Stimulated activated CD4-positive, alpha-beta T cell treated with anti-CD3 and anti-CD28 coated beads, Interleukin-4, amount 100 ng/mL, for 4 hours (primary cell): ENCODE measurements at regions not wholly inside any gene's neighbourhood (a gene's known extent, or its start where the extent isn't known, plus 50 kb on each side); places are given as distances from the start of the nearest gene placed in this dataset.

Experiments
- DNase-seq, 2 experiments: peaks; one replicate each; pipeline ENCODE4 v3.0.0-alpha.2; 2020

DNA sequence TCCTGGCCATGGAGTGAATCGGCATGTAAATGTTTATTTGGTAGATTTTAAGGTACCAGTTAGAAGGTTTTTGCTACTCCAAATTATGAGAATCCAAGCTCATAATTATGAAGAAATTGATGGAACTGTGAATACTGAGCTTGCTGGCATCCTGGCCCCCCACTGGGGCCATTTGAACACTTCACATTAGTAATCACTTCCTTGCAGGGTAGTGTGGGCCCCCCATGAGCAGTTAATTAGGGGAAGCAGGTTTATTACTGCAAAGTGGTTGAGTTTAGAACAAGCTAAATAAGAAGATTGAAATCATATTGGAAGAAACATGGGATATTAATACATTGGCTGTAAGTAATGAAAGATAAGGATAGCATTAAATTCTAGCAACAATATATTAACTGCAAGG lies 86.7 kb downstream of the S1PR1 start:
- no peak for DNase-seq

DNA sequence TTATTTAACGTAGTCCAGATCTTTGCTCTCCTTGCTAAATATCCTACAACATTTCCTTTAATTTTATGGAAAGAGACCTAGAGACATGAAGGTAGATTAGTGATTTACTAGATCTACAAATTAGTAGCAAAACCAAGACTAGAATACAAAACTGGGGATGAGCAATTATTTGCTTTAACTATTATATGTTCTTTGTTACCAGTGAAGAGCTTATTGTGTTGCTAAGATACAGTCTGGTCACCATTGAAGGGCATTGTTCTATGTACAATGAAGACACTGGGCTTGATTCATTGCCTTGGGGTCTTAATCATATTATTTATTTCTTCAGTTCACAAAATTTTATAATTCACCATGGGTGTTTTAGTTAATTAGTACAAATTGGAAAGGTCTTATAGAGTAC lies 88.3 kb downstream of the S1PR1 start:
- no peak for DNase-seq

DNA sequence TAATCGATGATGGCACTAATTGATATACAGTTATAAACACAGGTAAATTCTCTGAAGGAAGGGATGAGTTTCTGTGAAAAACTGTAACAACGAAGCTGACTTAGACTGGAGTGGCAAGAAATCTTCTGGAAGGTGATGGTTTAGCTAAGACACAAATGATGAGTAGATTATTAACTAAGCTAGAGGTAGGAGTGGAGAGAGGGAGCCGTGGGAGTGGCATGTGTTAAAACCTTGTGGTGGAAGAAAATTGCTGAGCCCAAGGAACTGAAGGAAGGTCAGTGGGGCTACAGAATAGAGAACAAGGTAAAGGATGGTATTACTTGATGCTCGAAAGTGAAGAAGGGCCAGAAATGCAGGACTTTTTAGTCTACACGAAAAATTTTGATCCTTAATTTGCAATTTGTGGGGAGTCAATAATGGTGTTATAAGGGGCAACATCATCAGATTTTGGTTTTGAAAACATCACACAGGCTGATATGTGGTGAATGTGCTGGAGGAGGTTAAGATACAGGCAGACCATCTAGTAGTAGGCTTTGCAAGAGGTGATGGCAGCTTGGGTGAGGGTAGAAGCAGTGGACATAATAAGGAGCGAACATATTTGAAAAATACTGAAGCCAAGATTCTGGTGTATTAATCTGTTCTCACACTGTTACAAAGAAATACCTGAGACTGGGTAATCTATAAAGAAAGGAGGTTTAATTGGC lies 93.8 kb downstream of the S1PR1 start:
- no peak for DNase-seq

DNA sequence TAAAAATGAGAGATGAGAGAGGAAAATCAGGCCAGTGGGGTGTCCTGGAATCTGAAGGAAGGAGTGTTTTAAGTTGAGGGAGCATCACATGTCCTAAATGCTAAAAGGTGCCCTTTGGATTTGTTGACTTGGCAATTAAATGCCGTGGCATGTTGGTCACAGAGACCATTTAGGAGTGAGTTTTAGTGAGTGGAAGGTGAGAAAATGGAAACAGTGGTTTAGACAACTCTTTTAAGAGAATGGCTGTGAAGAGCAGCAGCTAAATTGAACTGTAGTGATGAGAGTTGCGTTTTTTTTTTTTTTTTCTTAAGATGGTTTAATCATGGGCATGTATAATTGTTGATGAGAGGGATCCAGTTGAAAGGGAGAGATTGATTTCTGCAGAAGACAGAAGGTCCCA lies 95.0 kb downstream of the S1PR1 start:
- no peak for DNase-seq

DNA sequence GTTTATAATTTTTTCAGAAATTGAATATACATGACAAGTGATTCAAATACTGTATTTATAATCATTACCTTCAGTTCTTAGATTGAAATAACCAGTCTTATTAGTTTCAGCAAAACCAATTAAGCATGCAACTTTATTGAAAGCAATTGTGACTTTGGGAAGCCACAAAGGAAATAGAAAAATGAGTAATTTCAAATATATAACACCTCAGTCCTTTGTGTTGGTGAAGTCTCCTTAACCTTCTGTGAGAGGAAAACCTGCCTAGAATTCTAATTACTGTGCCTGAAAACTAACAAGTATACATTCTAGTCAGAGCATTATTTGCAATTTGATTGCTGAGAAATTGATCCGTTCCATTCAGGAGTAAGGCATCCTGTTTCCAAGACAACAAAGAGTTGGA lies 95.8 kb downstream of the S1PR1 start:
- no peak for DNase-seq

DNA sequence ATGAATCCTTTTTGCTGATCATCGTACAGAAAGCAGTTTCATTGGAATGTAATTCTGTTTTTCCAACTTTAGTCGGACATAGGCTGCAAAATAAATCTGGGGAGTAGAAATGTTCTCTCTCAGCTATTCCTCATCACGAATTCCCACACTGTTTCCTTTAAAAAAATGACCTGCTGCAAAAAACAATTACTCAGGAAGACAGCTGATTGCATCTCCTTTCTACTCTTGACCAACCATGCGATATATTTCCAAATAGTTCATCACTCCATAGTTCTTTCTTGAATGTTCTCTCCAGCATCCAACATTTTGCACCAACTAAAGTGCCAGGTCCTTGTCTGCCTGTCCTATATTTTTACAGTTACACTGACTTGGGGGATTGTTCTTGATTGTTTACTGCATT lies 96.4 kb downstream of the S1PR1 start:
- no peak for DNase-seq

DNA sequence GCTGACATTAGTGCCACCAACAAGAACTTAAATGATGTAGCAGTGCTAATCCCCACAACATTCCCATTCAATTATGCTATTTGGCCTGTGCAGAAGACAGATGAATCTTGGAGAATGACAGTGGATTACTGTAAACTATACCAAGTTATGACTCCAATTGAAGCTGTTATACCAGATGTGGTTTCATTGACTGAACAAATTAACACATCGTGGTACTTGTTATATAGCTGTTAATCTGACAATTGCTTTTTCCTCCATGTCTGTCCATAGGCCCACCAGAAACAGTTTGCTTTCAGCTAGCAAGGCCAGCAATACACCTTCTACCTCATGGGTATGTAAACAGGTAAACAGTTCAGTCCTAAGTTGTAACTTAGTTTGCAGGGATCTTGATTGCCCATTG lies 101.1 kb downstream of the S1PR1 start:
- no peak for DNase-seq

DNA sequence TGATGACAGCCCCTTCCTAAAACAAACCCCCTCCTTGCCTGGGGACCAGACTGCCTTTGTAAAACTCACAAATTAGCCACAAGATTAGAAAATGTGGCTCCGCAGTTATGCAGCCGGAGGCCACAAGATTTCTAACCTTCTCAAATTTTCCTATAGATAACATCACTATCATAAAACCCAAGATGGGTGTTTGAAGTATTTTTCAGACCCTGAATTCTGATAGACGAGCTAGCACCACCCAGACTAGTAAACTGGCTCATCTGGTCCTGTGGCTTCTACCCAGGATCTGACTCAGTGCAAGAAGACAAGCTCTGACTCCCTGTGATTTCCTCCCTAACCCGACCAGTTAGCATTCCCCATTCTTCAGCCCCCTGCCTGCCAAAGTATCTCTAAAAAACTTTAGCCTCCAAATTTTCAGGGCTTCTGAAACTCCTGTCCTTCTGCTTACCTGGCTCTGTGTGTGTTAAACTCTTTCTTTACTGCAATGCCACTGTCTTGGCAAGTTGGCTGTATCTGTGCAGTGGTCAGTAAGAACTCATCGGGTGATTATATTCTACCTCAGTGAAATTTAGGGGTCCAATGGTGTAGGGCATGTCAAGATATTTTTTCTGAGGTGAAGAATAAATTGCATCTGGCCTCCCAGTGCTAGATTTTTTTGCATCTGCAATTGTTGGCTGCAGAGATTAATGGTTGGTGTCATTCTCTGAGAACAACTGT lies 102.1 kb downstream of the S1PR1 start:
- no peak for DNase-seq

DNA sequence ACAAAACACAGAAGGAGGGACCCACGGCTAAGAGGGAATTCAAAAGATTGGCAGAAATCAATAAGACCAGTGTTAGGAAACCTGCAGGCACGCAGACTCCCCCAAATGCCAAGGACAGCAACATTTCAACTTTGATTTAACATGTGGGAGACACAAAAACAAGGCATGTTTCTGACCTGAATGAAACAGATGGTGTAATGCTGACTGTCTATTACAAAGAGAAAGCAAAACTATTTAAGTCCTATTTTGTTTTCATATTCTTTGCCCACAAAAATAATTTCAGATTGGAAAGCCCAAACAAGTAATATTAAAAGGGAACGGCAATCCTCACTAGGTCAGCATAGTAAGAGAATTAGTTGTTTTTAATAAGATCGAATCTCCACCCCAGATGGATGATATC lies 107.9 kb downstream of the S1PR1 start:
- no peak for DNase-seq

DNA sequence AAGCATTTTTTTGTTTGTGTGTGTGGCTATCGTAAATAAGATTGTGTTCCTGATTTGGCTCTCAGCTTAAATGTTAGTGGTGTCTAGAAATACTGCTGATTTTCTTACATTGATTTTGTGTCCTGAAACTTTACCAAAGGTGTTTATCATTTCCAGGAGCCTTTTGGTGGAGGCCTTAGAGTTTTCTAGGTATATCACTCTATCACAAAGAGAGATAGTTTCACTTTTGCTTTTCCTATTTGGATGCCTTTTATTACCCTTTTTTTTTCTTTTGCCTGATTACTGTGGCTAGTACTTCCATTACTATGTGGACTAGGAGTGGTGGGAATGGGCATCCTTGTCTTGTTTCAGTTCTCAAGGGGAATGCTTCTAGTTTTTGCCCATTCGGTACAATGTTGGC lies 109.6 kb downstream of the S1PR1 start:
- DNase-seq: no peak

DNA sequence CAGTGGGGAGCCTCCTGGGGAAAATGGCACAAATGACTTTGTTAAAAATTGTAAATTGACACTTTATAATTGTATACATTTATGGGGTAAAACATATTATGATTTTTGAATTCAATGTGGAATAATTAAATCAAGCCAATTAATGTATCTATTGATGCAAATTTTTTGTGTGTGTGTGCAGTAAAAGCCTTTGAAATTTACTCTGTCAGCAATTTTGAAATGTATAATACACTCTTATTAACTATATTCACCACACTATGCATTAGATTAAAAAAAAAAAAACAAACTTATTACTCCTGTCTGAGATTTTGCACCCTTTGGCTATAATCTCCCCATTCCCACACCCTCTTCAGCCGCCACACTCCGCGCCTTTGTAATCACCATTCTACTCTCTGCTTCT lies 119.2 kb downstream of the S1PR1 start:
- DNase-seq: no peak

DNA sequence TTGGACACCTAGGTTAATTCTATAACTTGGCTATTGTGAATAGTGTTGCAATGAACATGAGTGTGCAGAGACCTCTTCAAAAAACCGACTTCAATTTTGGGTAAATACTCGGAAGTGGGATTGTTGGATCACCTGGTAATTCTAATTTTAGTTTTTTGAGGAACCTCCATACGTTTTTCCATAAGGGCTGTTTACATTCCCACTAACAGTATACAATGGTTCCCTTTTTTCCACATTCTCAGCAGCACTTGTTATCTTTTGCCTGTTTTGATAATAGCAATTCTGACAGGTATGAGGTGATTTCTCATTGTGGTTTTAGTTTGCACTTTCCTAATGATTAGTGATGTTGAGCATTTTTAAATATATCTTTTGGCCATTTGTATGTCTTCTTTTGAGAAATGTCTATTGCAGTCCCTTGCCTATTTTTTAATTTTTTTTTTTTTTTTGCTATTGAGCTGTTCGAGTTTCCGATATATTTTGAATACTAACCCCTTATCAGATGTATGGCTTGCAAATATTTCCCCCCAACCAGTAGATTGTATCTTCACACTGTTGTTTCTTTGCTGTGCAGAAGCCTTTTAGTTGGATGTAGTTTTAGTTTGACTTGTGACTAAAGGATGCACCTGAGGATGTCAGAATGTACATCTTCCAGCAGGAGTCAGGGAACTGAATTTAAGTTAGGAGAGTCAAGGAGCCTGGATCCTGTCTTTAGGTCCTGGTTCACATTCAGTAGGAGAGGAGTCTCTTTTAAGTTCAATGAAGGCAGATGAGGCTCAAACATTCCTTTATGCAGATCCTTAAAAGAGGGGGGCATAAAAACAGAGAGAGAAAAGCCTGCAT lies 120.0 kb downstream of the S1PR1 start:
- DNase-seq: no peak

DNA sequence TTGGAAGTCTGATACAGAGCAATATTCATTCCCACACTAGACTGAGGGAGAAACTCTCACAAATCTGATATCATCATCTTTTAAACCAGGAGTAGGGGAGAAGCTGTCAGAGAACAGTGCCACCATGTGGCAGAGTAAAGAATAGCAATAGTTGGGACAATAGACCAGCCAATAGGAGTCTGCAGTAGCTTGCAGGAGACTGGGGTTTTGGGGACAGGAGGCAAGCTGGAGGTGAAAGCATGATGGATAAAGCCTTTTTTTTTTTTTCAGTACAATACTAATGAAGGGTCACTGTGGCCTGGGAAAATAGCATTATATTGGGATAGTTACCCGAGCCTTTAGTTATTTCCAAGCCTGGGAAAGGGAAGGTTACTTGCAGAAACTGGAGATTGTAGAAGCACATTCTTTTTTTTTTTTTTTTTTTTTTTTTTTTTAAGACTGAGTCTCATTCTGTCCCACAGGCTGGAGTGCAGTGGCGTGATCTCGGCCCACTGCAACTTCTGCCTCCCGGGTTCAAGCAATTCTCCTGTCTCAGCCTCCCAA lies 120.7 kb downstream of the S1PR1 start:
- DNase-seq: peak; percentile 36 to 64

DNA sequence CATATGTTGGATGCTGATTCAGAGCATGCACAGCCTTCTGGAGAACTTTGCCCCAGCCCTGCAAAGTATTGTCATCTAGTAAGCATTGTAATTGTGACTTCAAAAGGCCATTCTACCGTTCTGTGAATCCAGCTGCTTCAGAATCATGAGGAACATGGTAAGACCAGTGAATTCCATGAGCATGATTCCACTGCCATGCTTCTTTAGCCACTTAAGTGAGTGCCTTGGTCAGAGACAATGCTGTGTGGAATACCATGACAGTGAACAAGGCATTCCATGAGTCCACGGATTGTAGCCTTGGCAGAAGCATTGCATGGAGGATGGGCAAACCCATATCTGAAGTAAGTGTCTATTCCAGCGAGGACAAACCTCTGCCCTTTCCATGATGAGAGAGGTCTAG lies 123.7 kb downstream of the S1PR1 start:
- no peak for DNase-seq

DNA sequence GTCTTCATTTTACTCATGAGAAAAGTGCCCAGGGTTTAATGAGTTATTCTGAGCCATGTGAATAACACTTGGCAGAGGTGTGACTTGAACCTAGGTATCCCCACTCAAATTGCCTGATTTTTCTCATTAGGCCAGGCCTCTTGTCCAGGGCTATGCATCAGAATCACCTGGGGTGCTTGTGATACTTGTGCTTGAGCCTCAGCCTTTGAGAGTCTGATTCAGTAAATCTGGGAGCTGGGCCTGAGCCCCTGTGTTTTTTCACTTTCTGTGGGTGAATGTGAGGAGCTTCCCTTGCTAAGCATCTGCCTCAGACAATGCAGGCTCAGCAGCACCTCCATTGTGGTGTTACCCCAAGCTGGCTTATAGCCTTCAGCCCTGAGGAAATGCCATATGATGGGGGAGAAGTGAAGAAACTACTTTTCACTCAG lies 127.1 kb downstream of the S1PR1 start:
- DNase-seq: no peak

DNA sequence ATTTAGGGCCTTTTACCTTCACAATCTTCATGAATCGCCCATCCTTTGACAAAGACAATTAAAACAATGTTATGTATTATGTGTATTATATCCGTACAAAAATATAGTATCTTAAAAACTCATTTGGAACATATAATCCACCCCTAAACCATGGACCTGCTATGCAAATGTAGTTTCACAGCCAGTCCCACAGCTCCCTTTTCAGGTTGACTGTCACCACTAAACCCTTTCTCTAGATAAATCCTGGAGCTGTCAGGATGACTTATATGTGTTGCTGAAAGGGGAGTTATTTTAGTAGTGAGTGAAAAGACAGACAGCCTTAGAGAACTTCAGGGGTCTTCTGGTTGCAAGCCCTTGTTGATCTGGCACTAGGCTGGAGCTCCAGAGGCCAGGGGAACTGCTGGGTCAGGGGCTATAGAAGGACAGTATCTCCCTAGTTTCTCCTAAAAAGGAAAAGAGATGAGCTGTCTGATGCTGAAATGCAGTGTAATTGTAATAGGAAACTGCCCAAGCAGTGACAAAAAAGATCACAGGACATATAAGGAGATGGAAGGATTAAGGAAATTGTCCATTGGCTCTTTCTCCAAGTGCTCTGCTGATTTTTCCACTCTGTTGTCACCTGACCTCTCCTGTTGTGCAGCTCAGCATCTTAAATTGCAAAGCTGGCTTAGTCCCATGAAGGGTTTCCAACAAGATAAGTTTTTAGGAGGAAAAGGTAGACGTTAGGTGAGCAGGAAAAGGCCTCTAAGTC lies 127.7 kb downstream of the S1PR1 start:
- DNase-seq: no peak

DNA sequence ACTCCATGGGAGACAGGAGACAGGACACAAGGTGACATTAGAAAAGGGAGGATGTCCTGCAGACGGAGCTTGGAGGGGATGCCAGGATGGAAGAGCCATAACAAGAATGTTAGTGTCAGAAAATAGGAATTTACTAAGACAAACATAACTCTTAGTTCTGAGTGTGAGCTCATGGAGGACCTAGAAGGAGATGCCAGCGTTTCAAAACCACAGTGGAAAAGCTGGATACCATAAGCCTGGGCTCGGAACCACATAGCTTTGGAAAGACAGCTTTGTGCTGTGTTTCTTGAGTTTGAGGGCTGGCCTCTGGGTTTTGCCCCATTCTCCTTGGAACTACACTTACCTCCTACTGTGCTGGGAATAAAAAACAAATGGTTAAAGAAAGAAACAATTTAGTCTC lies 128.4 kb downstream of the S1PR1 start:
- DNase-seq: no peak

DNA sequence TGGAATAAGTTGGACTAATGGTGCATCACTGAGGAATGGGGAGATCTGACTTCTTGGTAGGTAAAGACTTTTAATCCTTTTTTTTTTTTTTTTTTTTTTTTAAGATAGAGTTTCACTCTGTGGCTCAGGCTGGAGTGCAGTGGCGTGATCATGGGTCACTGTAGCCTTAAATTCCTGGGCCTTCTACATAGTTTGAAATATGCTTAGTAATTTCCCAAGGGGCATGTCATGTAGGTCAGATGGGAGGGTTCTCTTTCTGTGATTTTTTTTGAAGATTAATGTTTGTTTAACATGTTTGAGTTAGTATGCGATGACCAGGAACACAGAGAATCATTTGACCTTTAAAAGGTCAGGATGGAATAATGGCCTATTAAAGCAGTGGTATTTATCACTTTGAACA lies 129.1 kb downstream of the S1PR1 start:
- no peak for DNase-seq

DNA sequence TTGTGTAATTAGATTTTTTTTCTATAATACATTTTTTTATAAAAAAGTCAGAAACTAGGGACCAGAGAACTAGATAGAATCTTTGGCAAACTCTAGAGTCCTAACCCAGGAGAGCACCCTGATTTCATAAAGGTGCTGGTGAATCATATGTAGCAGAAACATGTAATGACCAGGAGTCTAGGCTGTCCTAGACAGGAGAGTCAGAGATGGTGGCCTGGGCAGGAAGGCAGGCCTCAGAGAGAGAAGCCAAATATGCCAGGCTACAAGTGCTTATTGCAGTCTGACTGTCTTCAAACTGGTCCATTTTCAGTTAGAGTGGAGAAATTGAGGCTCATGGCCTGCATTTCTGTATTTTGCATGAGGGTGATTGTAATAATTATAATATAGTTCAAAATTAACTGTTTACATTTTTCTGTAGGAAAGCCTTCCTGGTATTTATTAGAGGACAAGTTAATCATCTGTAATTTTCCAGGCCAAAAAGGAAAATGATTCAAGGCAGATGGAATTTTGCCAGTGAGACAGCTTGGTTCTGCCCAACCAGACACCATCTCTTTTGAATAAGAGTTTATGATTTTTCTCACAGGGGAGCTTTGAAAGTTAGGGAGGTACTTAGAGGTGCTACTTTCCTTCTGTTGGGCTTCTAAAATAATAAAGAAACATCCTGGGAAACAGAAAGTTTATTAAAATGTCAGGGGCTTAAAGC lies 129.8 kb downstream of the S1PR1 start:
- DNase-seq: no peak

DNA sequence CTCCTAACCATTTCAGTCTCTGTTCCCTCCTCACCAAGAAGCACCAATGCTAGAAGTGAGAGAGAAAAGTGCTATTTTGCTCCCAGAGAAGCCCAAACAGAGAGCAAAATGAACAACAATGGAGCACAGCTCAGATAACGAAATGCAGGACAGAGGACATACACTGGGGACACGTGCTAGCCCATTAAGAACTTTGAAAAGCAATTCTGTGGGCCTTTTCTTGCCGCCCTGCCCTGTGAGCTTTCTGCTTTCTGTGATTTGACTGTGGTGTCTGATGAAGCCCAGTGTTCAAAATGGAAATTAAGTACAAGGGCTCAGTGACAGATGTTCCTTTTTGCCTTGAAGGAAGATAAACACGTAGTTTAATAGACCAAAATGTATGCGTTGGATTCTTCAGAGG lies 130.8 kb downstream of the S1PR1 start:
- DNase-seq: no peak

DNA sequence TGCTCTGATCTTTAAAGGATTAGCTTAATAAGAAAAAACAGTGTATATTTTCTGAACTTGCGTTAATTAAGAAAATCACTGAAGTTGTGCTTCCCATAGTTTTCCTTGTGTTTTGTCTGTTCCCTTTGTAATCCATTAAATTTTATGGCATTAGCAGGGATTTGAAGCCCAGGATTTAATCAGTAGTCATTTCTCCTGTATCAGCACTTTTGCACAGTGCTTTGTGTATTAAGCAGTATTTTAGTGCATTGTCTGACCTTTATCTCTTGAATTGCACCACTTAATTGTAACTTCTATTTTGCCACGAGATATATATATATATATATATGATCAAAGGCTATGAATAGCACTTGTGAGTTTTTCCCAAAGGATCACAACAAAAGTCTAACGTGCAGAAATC lies 133.7 kb downstream of the S1PR1 start:
- DNase-seq: no peak

DNA sequence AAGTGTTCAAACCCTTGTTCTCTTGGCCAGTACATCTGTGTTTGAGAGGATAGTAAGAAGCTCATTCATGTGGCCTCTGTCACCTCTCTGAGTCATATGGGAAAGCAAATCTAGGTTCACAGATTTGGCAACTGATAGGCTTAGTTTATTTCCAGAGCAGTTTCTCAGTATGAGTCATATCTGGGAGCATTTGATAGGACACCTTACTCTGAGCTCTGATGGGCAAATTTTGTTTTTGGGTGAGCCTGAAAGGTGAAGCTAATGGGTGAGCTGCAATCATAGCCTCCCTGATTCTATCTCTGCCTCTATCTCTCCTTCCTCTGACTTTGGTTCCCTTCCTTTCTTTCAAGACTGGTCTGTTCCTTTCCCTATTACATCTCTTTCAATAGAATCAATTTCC lies 134.4 kb downstream of the S1PR1 start:
- DNase-seq: no peak
